ENCODE measurements at regions not wholly inside any gene's neighbourhood (a gene's known extent, or its start where the extent isn't known, plus 50 kb on each side); places are given as distances from the start of the nearest gene placed in this dataset.

GRCh38 chr4:120005527-120005926 is 61.1 kb downstream of the MAD2L1 start:
- Histone ChIP-seq H3K9ac (no peak overlapping the region), H3K36me3 (ENCODE audit: insufficient read depth) (no peaks in the 10 kb centered on the region), H3K4me1 (ENCODE audit: low read depth, poor library complexity, severe bottlenecking) (no peaks in the 10 kb centered on the region), H3K4me3 (IDR thresholded peaks at IDR 0.05; ENCODE audit: insufficient read depth, low read depth, low read length) (no peak overlapping the region), H3K27me3 (ENCODE audit: insufficient read depth, low read depth) (no peaks in the 10 kb centered on the region), H2AFZ (ENCODE audit: low read depth) (no peak overlapping the region), H4K20me1 (ENCODE audit: insufficient read depth) (no peaks in the 10 kb centered on the region), H3K4me2 (no peak overlapping the region), H3K79me2 (ENCODE audit: insufficient read depth, low read depth) (no peaks in the 10 kb centered on the region), H3K27ac (no peak overlapping the region)
- no peak for TF ChIP-seq CTCF (conservative IDR thresholded peaks at IDR 0.05; ENCODE audit: low read depth, low read length)

- H2AFZ ChIP-seq (ENCODE audit: low read depth) = no peak overlapping the region
- no peak overlapping the region for H3K27ac ChIP-seq
- no peaks in the 10 kb centered on the region for H3K4me1 ChIP-seq (ENCODE audit: low read depth, poor library complexity, severe bottlenecking)
- no peaks in the 10 kb centered on the region for H3K79me2 ChIP-seq (ENCODE audit: insufficient read depth, low read depth)
- no peak for TF ChIP-seq CTCF (conservative IDR thresholded peaks at IDR 0.05; ENCODE audit: low read depth, low read length)
- no peak overlapping the region for H3K4me3 ChIP-seq (IDR thresholded peaks at IDR 0.05; ENCODE audit: insufficient read depth, low read depth, low read length)
- H3K36me3 ChIP-seq (ENCODE audit: insufficient read depth) = no peaks in the 10 kb centered on the region
- H3K9ac ChIP-seq = no peak overlapping the region
- H4K20me1 ChIP-seq (ENCODE audit: insufficient read depth) = no peaks in the 10 kb centered on the region
- H3K27me3 ChIP-seq (ENCODE audit: insufficient read depth, low read depth) = no peaks in the 10 kb centered on the region
- no peak overlapping the region for H3K4me2 ChIP-seq
Measured at GRCh38 chr4:120005076-120005475, 61.6 kb downstream of the MAD2L1 start.

- Histone ChIP-seq H3K4me2 (no peak overlapping the region), H3K79me2 (ENCODE audit: insufficient read depth, low read depth) (no peaks in the 10 kb centered on the region), H3K9ac (no peak overlapping the region), H3K36me3 (ENCODE audit: insufficient read depth) (no peaks in the 10 kb centered on the region), H3K4me3 (IDR thresholded peaks at IDR 0.05; ENCODE audit: insufficient read depth, low read depth, low read length) (no peak overlapping the region), H3K27ac (no peak overlapping the region), H3K4me1 (ENCODE audit: low read depth, poor library complexity, severe bottlenecking) (no peaks in the 10 kb centered on the region), H4K20me1 (ENCODE audit: insufficient read depth) (no peaks in the 10 kb centered on the region), H2AFZ (ENCODE audit: low read depth) (no peak overlapping the region), H3K27me3 (ENCODE audit: insufficient read depth, low read depth) (no peaks in the 10 kb centered on the region)
- no peak for TF ChIP-seq CTCF (conservative IDR thresholded peaks at IDR 0.05; ENCODE audit: low read depth, low read length)
Measured at GRCh38 chr4:120004054-120004453, 62.6 kb downstream of the MAD2L1 start.

GRCh38 chr4:120003193-120003592 is 63.5 kb downstream of the MAD2L1 start:
- no peaks in the 10 kb centered on the region for H3K79me2 ChIP-seq (ENCODE audit: insufficient read depth, low read depth)
- H3K27me3 ChIP-seq (ENCODE audit: insufficient read depth, low read depth) = no peaks in the 10 kb centered on the region
- no peak overlapping the region for H3K4me2 ChIP-seq
- no peak overlapping the region for H3K9ac ChIP-seq
- no peaks in the 10 kb centered on the region for H3K4me1 ChIP-seq (ENCODE audit: low read depth, poor library complexity, severe bottlenecking)
- no peaks in the 10 kb centered on the region for H3K36me3 ChIP-seq (ENCODE audit: insufficient read depth)
- H2AFZ ChIP-seq (ENCODE audit: low read depth) = no peak overlapping the region
- no peak overlapping the region for H3K27ac ChIP-seq
- no peak for TF ChIP-seq CTCF (conservative IDR thresholded peaks at IDR 0.05; ENCODE audit: low read depth, low read length)
- H4K20me1 ChIP-seq (ENCODE audit: insufficient read depth) = no peaks in the 10 kb centered on the region
- H3K4me3 ChIP-seq (IDR thresholded peaks at IDR 0.05; ENCODE audit: insufficient read depth, low read depth, low read length) = no peak overlapping the region

GRCh38 chr4:120001850-120002249 is 64.8 kb downstream of the MAD2L1 start:
- Histone ChIP-seq H3K79me2 (ENCODE audit: insufficient read depth, low read depth) (no peaks in the 10 kb centered on the region), H3K9ac (no peak overlapping the region), H2AFZ (ENCODE audit: low read depth) (no peak overlapping the region), H3K4me2 (no peak overlapping the region), H3K4me1 (ENCODE audit: low read depth, poor library complexity, severe bottlenecking) (no peaks in the 10 kb centered on the region), H3K27ac (no peak overlapping the region), H4K20me1 (ENCODE audit: insufficient read depth) (no peaks in the 10 kb centered on the region), H3K27me3 (ENCODE audit: insufficient read depth, low read depth) (no peaks in the 10 kb centered on the region), H3K4me3 (IDR thresholded peaks at IDR 0.05; ENCODE audit: insufficient read depth, low read depth, low read length) (no peak overlapping the region), H3K36me3 (ENCODE audit: insufficient read depth) (no peaks in the 10 kb centered on the region)
- TF ChIP-seq CTCF (conservative IDR thresholded peaks at IDR 0.05; ENCODE audit: low read depth, low read length) = no peak
